Kidney epithelial cell (primary cell): ENCODE measurements at regions not wholly inside any gene's neighbourhood (a gene's known extent, or its start where the extent isn't known, plus 50 kb on each side); places are given as distances from the start of the nearest gene placed in this dataset.
A peak's percentile ranks its signal among the peaks of the same experiment; 100 is the strongest.

Experiments
- DNase-seq: peaks from one replicate; pipeline ENCODE4 v3.0.0-alpha.2; 2010; ENCODE audit warnings: low read depth
- H3K27me3 ChIP-seq: 2 replicates; pipeline ENCODE4 v1.6.0; 2011; ENCODE audit warnings: low read length; ENCODE audit not compliant: control insufficient read depth, insufficient read depth
- H3K36me3 ChIP-seq: 2 replicates; pipeline ENCODE4 v1.5.1; 2011; ENCODE audit warnings: low read length; ENCODE audit not compliant: control insufficient read depth, insufficient read depth
- H3K4me3 ChIP-seq: 2 replicates; pipeline ENCODE4 v1.5.1; 2011; ENCODE audit warnings: low read depth, mild to moderate bottlenecking, control low read depth, low read length
- TF ChIP-seq, protein P1 (sequence below): IDR thresholded peaks from 2 replicates; pipeline ENCODE4 v1.5.1; 2011; ENCODE audit warnings: mild to moderate bottlenecking, moderate library complexity, low read length, control low read depth, inconsistent platforms; ENCODE audit not compliant: insufficient read depth, poor library complexity, severe bottlenecking

DNA sequence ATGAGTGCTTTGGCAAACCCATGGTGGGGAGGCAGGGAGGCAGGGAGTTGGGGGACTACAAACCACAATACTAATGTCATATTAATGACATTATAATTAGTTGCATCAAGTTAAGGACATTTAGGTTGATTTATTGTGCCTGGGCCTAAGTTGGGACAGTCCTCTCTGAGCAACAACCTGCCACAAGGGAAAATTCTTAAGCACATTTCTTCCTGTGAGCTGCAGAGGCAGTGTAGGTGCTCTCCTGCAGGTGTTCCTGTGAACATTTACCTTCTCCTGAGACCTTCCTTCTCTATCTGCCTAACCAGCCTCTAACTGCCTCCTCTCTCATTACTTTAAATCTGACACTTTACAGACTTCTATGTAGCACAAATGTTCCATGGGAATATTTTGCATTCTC is 1830.0 kb upstream of the AGA start:
- TF ChIP-seq, protein P1, sequence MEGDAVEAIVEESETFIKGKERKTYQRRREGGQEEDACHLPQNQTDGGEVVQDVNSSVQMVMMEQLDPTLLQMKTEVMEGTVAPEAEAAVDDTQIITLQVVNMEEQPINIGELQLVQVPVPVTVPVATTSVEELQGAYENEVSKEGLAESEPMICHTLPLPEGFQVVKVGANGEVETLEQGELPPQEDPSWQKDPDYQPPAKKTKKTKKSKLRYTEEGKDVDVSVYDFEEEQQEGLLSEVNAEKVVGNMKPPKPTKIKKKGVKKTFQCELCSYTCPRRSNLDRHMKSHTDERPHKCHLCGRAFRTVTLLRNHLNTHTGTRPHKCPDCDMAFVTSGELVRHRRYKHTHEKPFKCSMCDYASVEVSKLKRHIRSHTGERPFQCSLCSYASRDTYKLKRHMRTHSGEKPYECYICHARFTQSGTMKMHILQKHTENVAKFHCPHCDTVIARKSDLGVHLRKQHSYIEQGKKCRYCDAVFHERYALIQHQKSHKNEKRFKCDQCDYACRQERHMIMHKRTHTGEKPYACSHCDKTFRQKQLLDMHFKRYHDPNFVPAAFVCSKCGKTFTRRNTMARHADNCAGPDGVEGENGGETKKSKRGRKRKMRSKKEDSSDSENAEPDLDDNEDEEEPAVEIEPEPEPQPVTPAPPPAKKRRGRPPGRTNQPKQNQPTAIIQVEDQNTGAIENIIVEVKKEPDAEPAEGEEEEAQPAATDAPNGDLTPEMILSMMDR: no peak
- no peaks in the 10 kb centered on the region for H3K27me3 ChIP-seq
- H3K36me3 ChIP-seq: no peaks in the 10 kb centered on the region
- H3K4me3 ChIP-seq: no peak overlapping the region
- DNase-seq: no peak

DNA sequence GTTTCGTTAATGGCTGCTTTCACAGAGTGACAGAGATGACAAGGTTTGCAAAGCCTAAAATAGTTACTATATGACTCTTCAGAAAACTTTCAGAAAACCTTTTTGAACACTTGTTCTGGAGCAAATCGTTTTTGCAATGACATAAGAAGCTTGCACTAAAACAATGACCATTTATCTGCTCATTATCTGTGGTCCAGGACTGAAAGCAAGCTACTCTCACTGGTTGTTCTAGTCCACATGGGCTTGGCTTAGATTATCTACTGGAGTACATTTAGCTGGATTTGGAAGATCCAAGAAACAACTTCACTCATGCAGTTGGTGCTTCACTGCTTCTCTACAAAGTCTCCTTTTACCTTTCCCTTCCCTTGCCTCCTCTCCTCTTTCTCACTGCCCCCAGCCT is 1836.4 kb upstream of the AGA start:
- TF ChIP-seq, protein P1: no peak
- no peak overlapping the region for H3K4me3 ChIP-seq
- H3K36me3 ChIP-seq: no peaks in the 10 kb centered on the region
- no peaks in the 10 kb centered on the region for H3K27me3 ChIP-seq
- DNase-seq: no peak

DNA sequence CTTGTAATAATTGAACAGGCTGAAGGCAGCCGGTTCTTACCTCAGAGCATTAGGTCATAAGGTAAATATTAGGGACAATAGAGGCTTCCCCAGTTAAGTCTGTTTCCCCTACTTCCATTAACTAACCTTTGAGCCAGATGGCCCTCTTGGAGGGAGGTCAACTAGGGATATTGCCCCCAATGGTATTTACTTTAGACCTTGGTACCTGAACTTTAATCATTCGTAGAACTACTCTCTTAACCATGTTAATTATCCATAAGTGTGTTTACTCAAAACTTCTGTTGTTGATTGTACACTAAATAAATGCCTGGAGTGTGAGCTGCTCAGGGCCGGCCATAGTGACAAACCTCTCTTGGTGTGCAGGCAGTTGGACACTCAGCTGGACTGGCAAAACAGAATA is 1843.5 kb upstream of the AGA start:
- DNase-seq: no peak
- TF ChIP-seq, protein P1: no peak
- no peaks in the 10 kb centered on the region for H3K36me3 ChIP-seq
- H3K4me3 ChIP-seq: no peak overlapping the region
- H3K27me3 ChIP-seq: no peaks in the 10 kb centered on the region

DNA sequence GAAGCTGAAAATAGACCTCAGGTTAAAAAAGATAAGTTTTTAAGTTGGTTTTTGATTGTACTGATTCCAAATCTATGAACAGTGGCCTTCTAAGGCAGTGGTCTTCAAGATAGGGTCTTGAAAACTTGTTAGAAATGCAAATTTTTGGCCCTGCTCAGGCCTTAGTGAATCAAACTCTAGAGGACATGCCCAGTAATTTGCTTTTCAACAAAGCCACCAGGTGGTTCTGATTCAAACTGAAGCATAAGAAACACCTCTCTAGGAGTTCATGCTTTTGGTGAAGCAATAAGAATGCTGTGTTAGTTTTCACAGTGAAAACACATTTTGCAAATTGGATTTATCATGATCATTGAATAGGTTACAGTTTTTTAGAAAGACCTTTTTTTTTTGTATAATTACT is 1849.4 kb upstream of the AGA start:
- Histone ChIP-seq H3K27me3 (no peaks in the 10 kb centered on the region), H3K36me3 (no peaks in the 10 kb centered on the region), H3K4me3 (no peak overlapping the region)
- no peak for DNase-seq
- TF ChIP-seq, protein P1: no peak

DNA sequence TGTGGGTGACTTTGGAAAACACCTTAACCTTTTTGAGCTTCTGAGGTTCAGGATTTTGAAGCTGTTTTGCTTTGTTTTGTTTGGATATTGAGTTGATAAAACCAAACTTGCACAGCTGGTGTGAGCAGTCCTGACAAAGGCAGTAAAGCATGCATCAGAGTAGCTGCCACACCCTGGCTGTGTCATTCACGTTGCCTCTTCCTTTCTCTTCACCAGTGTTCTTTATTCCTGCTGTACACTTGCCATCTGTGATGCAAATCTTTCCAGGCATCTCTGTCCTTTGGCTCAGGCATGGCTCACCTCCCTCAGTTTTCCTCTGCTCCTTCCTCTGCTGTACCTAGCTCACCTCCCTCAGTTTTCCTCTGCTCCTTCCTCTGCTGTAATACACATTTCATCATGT is 1850.2 kb upstream of the AGA start:
- H3K36me3 ChIP-seq: no peaks in the 10 kb centered on the region
- no peak for DNase-seq
- TF ChIP-seq, protein P1: no peak
- H3K4me3 ChIP-seq: no peak overlapping the region
- no peaks in the 10 kb centered on the region for H3K27me3 ChIP-seq

DNA sequence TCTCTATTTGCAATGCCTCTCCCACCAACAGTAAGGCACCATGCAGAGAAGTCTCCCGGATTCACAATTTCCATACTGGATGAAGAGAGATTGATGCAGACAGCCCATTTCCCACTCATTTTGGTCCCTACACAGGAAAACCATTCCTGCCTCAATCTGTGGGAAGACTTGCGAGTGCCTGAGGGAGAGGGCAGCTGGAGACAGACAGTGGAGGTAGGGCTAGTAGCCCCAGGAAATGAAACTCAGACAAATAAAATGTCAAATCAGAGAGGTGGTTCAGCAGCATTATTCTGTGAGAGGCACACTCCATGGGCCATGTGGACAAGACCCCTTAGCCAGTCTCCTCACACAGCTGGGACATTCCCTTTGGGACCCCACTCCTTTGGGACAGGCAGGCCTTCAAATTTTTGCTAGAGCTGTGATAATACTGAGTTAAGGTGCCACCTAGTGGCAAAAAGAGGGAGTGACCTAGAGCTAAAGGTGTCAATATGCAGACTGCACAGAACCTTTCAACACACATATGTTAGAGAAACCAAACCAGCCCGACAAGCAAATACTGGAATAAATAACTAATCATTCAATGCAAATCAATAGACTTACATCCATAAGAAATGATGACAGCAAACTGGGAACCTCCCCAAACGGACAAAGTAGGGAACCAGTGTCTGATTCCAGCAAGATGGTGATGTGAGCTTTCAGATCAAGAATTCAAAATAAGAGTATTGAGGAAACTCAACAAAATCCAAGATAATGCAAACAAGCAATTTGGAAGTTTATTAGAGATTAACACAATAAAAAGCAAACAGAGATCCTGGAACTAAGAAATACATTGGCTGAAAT is 1865.3 kb upstream of the AGA start:
- Histone ChIP-seq H3K4me3 (no peak overlapping the region), H3K27me3 (no peaks in the 10 kb centered on the region), H3K36me3 (no peaks in the 10 kb centered on the region)
- no peak for DNase-seq
- TF ChIP-seq, protein P1: peak; percentile 63
